Fibroblast of skin of right quadriceps (primary cell): ENCODE measurements at regions not wholly inside any gene's neighbourhood (a gene's known extent, or its start where the extent isn't known, plus 50 kb on each side); places are given as distances from the start of the nearest gene placed in this dataset.

ENCODE experiments used
- DNase-seq: peaks from one replicate; pipeline ENCODE4 v3.0.0-alpha.2; 2013

GRCh38 chr1:37243368-37244082 lies 209.2 kb upstream of the GRIK3 start:
- no peak for DNase-seq

GRCh38 chr1:37244083-37244480 lies 209.8 kb upstream of the GRIK3 start:
- DNase-seq = no peak

GRCh38 chr1:37244815-37245214 lies 210.5 kb upstream of the GRIK3 start:
- no peak for DNase-seq

GRCh38 chr1:37246631-37247030 lies 212.3 kb upstream of the GRIK3 start:
- DNase-seq = no peak

- no peak for DNase-seq
Observed at GRCh38 chr1:37250371-37250770, 216.1 kb upstream of the GRIK3 start.

GRCh38 chr1:37255136-37255795 lies 219.1 kb upstream of the ZC3H12A start:
- peak; percentile 3 for DNase-seq

GRCh38 chr1:37255868-37256267 lies 218.5 kb upstream of the ZC3H12A start:
- DNase-seq = no peak

- no peak for DNase-seq
Observed at GRCh38 chr1:37257646-37258045, 216.7 kb upstream of the ZC3H12A start.

- no peak for DNase-seq
Observed at GRCh38 chr1:37258068-37258467, 216.3 kb upstream of the ZC3H12A start.

GRCh38 chr1:37259019-37259418 lies 215.4 kb upstream of the ZC3H12A start:
- no peak for DNase-seq

GRCh38 chr1:37261129-37261528 lies 213.3 kb upstream of the ZC3H12A start:
- DNase-seq = no peak

GRCh38 chr1:37262439-37263170 lies 211.8 kb upstream of the ZC3H12A start:
- DNase-seq = no peak

- no peak for DNase-seq
Observed at GRCh38 chr1:37265156-37265555, 209.2 kb upstream of the ZC3H12A start.

- DNase-seq = no peak
Observed at GRCh38 chr1:37265786-37266667, 208.4 kb upstream of the ZC3H12A start.

- peak; percentile 6 for DNase-seq
Observed at GRCh38 chr1:37267111-37267835, 207.1 kb upstream of the ZC3H12A start.

GRCh38 chr1:37270639-37271038 lies 203.7 kb upstream of the ZC3H12A start:
- no peak for DNase-seq

- no peak for DNase-seq
Observed at GRCh38 chr1:37272626-37273025, 201.8 kb upstream of the ZC3H12A start.

GRCh38 chr1:37274486-37274885 lies 199.9 kb upstream of the ZC3H12A start:
- DNase-seq = no peak

- DNase-seq = no peak
Observed at GRCh38 chr1:37274938-37275631, 199.3 kb upstream of the ZC3H12A start.

- DNase-seq = no peak
Observed at GRCh38 chr1:37277366-37277765, 197.0 kb upstream of the ZC3H12A start.

- no peak for DNase-seq
Observed at GRCh38 chr1:37281354-37281753, 193.0 kb upstream of the ZC3H12A start.

- DNase-seq = no peak
Observed at GRCh38 chr1:37282764-37283163, 191.6 kb upstream of the ZC3H12A start.
